ENCODE measurements at regions not wholly inside any gene's neighbourhood (a gene's known extent, or its start where the extent isn't known, plus 50 kb on each side); places are given as distances from the start of the nearest gene placed in this dataset.
A peak's percentile ranks its signal among the peaks of the same experiment; 100 is the strongest.

GRCh38 chr10:15997313-15997712 lies 137.0 kb upstream of the MINDY3 start:
- ChIA-PET CTCF (ENCODE audit: low intra/inter-chr PET ratio) (no interaction called here), POLR2A (no interaction called here)
- DNase-seq (ENCODE audit: extremely low read depth in 1 of 4, low spot score in 3 of 4) (no peak), FAIRE-seq (no peak), ATAC-seq (no peak)
- Histone ChIP-seq H3K36me3 (ENCODE audit: control insufficient read depth, insufficient read depth, low read length) (no peaks in the 10 kb centered on the region), H3K27ac (ENCODE audit: extremely low read depth, low read depth, low read length) (no peak overlapping the region), H2AFZ (ENCODE audit: low read depth, low read length) (no peak overlapping the region), H3K9ac (ENCODE audit: insufficient read depth in 1 of 2, low read depth in 2 of 2, low read length in 2 of 2) (no peak overlapping the region), H3K4me1 (replicated peaks in 1 of 2; ENCODE audit: control insufficient read depth in 2 of 2, insufficient read depth in 2 of 2, low read length in 2 of 2) (no peaks in the 10 kb centered on the region), H3K4me3 (no peak overlapping the region), H3K9me3 (replicated peaks; ENCODE audit: control insufficient read depth, insufficient read depth, low read depth, low read length) (no peaks in the 10 kb centered on the region), H3K79me2 (ENCODE audit: control insufficient read depth, insufficient read depth, low read length) (no peaks in the 10 kb centered on the region), H4K20me1 (replicated peaks; ENCODE audit: control insufficient read depth, insufficient read depth, low read length) (no peaks in the 10 kb centered on the region), H3K27me3 (ENCODE audit: control insufficient read depth in 2 of 2, insufficient read depth in 2 of 2, low read length in 2 of 2) (no peaks in the 10 kb centered on the region), H3K4me2 (ENCODE audit: insufficient read depth, low read length) (no peak overlapping the region), H3K9me1 (ENCODE audit: control insufficient read depth, insufficient read depth, low read length) (no peaks in the 10 kb centered on the region)
- in situ Hi-C loops (cut with MboI) (no loop called here), intact Hi-C loops (cut with micrococcal nuclease) (no loop called here)
- BruUV-seq (replicated peaks): no TSS peak
- peak; percentile 68 for TF ChIP-seq MAFF (IDR thresholded peaks at IDR 0.05; ENCODE audit: low read length)
- TF ChIP-seq OTX1 (CRISPR knock-in tag; IDR thresholded peaks at IDR 0.05): no peak
- TF ChIP-seq ZNF316 (IDR thresholded peaks at IDR 0.05): peak; percentile 59
- no peak for TF ChIP-seq MLX (CRISPR knock-in tag; conservative IDR thresholded peaks at IDR 0.05)
- peak; percentile 54; the same call in 1 of the 2 replicates for TF ChIP-seq MAFK (IDR thresholded peaks at IDR 0.05; ENCODE audit: low read length)
- peak; percentile 50; the same call in 1 of the 2 replicates for TF ChIP-seq C11orf30 (IDR thresholded peaks at IDR 0.05; ENCODE audit: low read depth)
- TF ChIP-seq MAFG (tag; conservative IDR thresholded peaks at IDR 0.05): peak; percentile 46; the same call in 1 of the 2 replicates
- TF ChIP-seq, protein P1, sequence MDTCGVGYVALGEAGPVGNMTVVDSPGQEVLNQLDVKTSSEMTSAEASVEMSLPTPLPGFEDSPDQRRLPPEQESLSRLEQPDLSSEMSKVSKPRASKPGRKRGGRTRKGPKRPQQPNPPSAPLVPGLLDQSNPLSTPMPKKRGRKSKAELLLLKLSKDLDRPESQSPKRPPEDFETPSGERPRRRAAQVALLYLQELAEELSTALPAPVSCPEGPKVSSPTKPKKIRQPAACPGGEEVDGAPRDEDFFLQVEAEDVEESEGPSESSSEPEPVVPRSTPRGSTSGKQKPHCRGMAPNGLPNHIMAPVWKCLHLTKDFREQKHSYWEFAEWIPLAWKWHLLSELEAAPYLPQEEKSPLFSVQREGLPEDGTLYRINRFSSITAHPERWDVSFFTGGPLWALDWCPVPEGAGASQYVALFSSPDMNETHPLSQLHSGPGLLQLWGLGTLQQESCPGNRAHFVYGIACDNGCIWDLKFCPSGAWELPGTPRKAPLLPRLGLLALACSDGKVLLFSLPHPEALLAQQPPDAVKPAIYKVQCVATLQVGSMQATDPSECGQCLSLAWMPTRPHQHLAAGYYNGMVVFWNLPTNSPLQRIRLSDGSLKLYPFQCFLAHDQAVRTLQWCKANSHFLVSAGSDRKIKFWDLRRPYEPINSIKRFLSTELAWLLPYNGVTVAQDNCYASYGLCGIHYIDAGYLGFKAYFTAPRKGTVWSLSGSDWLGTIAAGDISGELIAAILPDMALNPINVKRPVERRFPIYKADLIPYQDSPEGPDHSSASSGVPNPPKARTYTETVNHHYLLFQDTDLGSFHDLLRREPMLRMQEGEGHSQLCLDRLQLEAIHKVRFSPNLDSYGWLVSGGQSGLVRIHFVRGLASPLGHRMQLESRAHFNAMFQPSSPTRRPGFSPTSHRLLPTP (IDR thresholded peaks at IDR 0.05; ENCODE audit: borderline replicate concordance, extremely low read depth, insufficient read length): no peak
- no peak for TF ChIP-seq NCOA1 (IDR thresholded peaks at IDR 0.05; ENCODE audit: low read depth)
- WGBS (ENCODE audit: insufficient coverage, low coverage, missing lambda C conversion rate): 2% methylated on average over 4 of the region's 4 CpGs
